PC-9 (cell line): ENCODE measurements at regions not wholly inside any gene's neighbourhood (a gene's known extent, or its start where the extent isn't known, plus 50 kb on each side); places are given as distances from the start of the nearest gene placed in this dataset.

ENCODE experiments used
- BruUV-seq: library from RNA; stranded (reverse); fragments of 400-500 nt; replicated peaks from 2 replicates; lab custom pipeline; 2021; lab: Mats Ljungman, UMichigan
- CTCF ChIA-PET: fragments of 300-600 bp; sonication (Branson Sonifier 250); formaldehyde crosslinking; loops from one replicate; lab custom pipeline; 2022; ENCODE audit warnings: antibody characterized with exemption; lab: Charles Lee
- POLR2A ChIA-PET: fragments of 300-600 bp; sonication (Branson Sonifier 250); formaldehyde crosslinking; loops from one replicate; lab custom pipeline; 2022; ENCODE audit warnings: antibody characterized with exemption; ENCODE audit not compliant: unreplicated experiment; lab: Charles Lee
- DNase-seq, 2 experiments: peaks; one replicate each; pipeline versions ENCODE4 v3.0.0 to v3.0.0-alpha.2; 2015 to 2022; ENCODE audit warnings: mixed read lengths in 1 of 2
- H2AFZ ChIP-seq: fragments of 200-600 bp; sonication (generic); 2 replicates; pipeline ENCODE4 v1.8.1; 2017; ENCODE audit warnings: antibody characterized with exemption
- H3F3A ChIP-seq: fragments of 200-600 bp; sonication (generic); 2 replicates; pipeline ENCODE4 v1.8.1; 2017; ENCODE audit warnings: antibody characterized with exemption, mild to moderate bottlenecking, low read depth; ENCODE audit not compliant: insufficient read depth
- H3K27ac ChIP-seq: fragments of 200-600 bp; sonication (generic); 2 replicates; pipeline ENCODE4 v1.6.1; 2016; ENCODE audit warnings: mixed run types
- H3K27me3 ChIP-seq: fragments of 200-600 bp; sonication (generic); 2 replicates; pipeline ENCODE4 v1.6.1; 2016; ENCODE audit warnings: low read depth, mixed run types; ENCODE audit not compliant: insufficient read depth
- H3K36me3 ChIP-seq: fragments of 200-600 bp; sonication (generic); 2 replicates; pipeline ENCODE4 v1.6.1; 2016; ENCODE audit warnings: low read depth, mixed run types
- H3K4me1 ChIP-seq: fragments of 200-600 bp; sonication (generic); replicated peaks from 2 replicates; pipeline ENCODE4 v1.6.1; 2016; ENCODE audit warnings: mixed run types; ENCODE audit not compliant: insufficient read depth
- H3K4me2 ChIP-seq: fragments of 200-600 bp; sonication (generic); 2 replicates; pipeline ENCODE4 v1.6.1; 2017; ENCODE audit warnings: mixed run types
- H3K4me3 ChIP-seq: fragments of 200-600 bp; sonication (generic); 2 replicates; pipeline ENCODE4 v1.6.1; 2016; ENCODE audit warnings: mixed run types
- H3K79me2 ChIP-seq: fragments of 200-600 bp; sonication (generic); 2 replicates; pipeline ENCODE4 v1.6.1; 2017; ENCODE audit warnings: low read depth, mixed run types
- H3K9me2 ChIP-seq: fragments of 200-600 bp; sonication (generic); 2 replicates; pipeline ENCODE4 v1.8.1; 2017; ENCODE audit warnings: mild to moderate bottlenecking; ENCODE audit not compliant: insufficient read depth
- H3K9me3 ChIP-seq: fragments of 200-600 bp; sonication (generic); 2 replicates; pipeline ENCODE4 v1.8.1; 2016; ENCODE audit warnings: low read depth; ENCODE audit not compliant: insufficient read depth
- H4K20me1 ChIP-seq: fragments of 200-600 bp; sonication (generic); 2 replicates; pipeline ENCODE4 v1.8.1; 2017; ENCODE audit not compliant: insufficient read depth
- EZH2 ChIP-seq: fragments of 200-600 bp; sonication (generic); IDR thresholded peaks from 2 replicates; pipeline ENCODE4 v1.8.0; 2017; ENCODE audit warnings: antibody characterized with exemption, low read depth
- intact Hi-C: fragments of 100-400 bp; cut with micrococcal nuclease; formaldehyde crosslinking; loops from one replicate; pipeline ENCODE4 v1.10.0; 2022; ENCODE audit not compliant: unreplicated experiment
- TF ChIP-seq, protein P1 (sequence below): fragments of 200-600 bp; sonication (generic); conservative IDR thresholded peaks from 2 replicates; pipeline ENCODE4 v1.6.1; 2017; ENCODE audit warnings: mixed run types, antibody characterized with exemption, mild to moderate bottlenecking, moderate library complexity

DNA sequence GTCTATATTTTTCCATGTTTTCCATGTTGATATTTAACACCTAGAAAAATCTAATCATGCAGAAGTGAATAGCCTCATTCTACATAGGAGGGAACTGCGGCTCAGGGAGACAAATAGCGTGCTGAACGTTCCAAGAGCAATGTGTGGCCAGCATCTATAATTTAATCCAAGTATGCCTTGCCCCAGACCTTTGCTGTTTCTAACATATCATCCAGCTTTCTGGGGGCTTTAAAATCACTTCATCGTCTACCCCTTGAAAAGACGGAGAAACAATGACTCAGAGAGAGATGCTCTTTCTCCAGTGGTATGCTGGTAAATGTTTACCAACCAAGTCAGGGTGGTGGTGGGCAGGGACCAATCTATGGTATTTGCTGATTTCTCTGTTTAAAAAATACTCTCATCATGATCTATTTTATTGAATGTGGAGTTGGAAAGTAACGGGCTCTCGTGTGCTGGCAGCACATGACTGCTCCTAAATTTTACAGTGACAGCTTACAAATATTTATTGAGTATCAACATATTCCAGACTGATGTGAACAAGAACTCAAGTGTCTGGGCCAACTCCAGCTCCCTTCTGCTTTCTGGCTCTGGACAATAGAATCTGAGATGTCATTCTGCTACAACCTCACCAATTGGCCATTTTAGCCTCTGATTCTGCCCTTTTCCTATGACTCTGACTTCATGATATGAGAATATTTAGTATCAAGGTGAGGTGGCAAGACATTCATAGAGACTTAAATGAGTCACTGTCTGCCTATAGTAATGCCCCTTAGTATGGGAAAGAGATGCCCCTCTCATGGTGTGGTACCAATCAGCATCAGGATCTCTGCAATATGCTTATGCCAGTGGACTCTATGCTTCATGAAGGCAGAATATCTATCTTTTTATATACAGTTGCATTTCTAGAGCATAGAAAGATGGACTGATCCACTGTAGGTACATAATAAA lies 407.4 kb upstream of the TNC start:
- no peaks in the 10 kb centered on the region for H3K36me3 ChIP-seq
- TF ChIP-seq, protein P1, sequence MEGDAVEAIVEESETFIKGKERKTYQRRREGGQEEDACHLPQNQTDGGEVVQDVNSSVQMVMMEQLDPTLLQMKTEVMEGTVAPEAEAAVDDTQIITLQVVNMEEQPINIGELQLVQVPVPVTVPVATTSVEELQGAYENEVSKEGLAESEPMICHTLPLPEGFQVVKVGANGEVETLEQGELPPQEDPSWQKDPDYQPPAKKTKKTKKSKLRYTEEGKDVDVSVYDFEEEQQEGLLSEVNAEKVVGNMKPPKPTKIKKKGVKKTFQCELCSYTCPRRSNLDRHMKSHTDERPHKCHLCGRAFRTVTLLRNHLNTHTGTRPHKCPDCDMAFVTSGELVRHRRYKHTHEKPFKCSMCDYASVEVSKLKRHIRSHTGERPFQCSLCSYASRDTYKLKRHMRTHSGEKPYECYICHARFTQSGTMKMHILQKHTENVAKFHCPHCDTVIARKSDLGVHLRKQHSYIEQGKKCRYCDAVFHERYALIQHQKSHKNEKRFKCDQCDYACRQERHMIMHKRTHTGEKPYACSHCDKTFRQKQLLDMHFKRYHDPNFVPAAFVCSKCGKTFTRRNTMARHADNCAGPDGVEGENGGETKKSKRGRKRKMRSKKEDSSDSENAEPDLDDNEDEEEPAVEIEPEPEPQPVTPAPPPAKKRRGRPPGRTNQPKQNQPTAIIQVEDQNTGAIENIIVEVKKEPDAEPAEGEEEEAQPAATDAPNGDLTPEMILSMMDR = no peak
- no peak for TF ChIP-seq EZH2
- H2AFZ ChIP-seq = no peak overlapping the region
- CTCF ChIA-PET = no interaction called here
- no peaks in the 10 kb centered on the region for H3K9me3 ChIP-seq
- DNase-seq = no peak
- H3K4me2 ChIP-seq = no peak overlapping the region
- no peaks in the 10 kb centered on the region for H3K4me1 ChIP-seq
- H3K9me2 ChIP-seq = no peaks in the 10 kb centered on the region
- H3K27me3 ChIP-seq = no peaks in the 10 kb centered on the region
- no peaks in the 10 kb centered on the region for H4K20me1 ChIP-seq
- H3K27ac ChIP-seq = no peak overlapping the region
- no peaks in the 10 kb centered on the region for H3K79me2 ChIP-seq
- no peaks in the 10 kb centered on the region for H3F3A ChIP-seq
- intact Hi-C loops = loop anchor here (2.0 to 10.0 kb wide), 3 partner anchors 511 to 1121 kb away; no protein-coding TSS in a partner anchor
- BruUV-seq = no TSS peak
- POLR2A ChIA-PET = interaction anchor here (0.7 kb wide), 1 partner anchor 937 kb away, joined by 5 read pairs; no protein-coding TSS in a partner anchor
- no peak overlapping the region for H3K4me3 ChIP-seq

DNA sequence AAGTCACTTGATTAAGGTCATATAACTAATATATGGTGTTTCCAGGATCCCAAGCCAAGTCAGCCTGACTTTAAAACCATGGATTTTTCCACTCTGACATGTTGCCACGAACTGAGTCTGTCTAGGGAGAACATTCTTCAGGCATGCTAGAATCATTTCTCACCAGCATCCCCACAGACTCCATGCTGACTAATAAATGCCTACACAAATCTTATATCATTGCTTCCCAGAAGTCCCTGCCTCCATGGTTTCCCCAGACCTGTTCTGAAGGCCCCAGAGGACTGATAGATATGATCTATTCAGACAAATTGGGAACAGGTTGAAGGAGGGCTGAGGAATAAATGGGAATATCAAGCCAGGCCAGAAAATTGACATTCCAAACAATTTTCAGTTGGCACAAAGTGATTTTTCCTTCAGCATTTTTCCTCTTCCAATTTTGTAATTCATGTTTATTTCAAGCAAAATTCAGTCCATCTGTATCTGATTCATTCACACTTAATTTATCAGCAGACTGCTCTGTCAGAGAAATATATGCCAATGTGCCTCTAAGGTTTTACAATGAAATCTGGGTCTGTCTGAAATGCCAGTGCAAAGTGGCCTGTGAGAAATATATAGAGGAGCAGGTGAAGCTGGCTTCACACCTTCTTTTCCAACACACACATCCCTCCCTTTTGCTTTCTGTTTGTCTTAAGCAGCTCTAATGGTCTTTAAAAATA lies 413.6 kb upstream of the TNC start:
- POLR2A ChIA-PET = no interaction called here
- Histone ChIP-seq H3K4me3 (no peak overlapping the region), H3K9me3 (no peaks in the 10 kb centered on the region), H3K27ac (no peak overlapping the region), H3K4me1 (no peaks in the 10 kb centered on the region), H3K27me3 (no peaks in the 10 kb centered on the region), H3K36me3 (no peaks in the 10 kb centered on the region), H3K4me2 (no peak overlapping the region), H3F3A (no peaks in the 10 kb centered on the region), H3K9me2 (no peaks in the 10 kb centered on the region), H3K79me2 (no peaks in the 10 kb centered on the region), H4K20me1 (no peaks in the 10 kb centered on the region), H2AFZ (no peak overlapping the region)
- BruUV-seq = no TSS peak
- DNase-seq = no peak
- intact Hi-C loops = no loop called here
- CTCF ChIA-PET = no interaction called here
- no peak for TF ChIP-seq EZH2

DNA sequence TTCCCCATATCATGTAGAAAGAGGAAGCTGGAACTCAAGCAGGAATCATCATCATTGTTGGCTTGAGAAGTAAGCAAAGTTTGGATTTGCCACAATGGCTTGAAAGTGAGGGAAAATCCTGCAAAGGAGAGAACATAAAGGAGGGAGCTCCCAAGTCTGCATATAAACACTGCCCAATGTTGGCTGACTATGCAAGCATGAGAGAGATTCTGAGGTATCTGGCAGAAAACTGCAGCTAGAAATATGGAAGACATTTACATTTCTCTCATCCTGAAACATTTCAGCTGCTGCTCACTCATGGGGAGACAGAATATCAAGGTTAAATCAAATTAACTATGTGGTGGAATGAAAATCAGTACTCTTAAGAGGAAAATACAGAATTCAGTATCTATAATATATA lies 415.6 kb upstream of the TNC start:
- no TSS peak for BruUV-seq
- Histone ChIP-seq H3K9me3 (no peaks in the 10 kb centered on the region), H3K9me2 (no peaks in the 10 kb centered on the region), H2AFZ (no peak overlapping the region), H3K4me3 (no peak overlapping the region), H3K36me3 (no peaks in the 10 kb centered on the region), H3K27ac (no peak overlapping the region), H3F3A (no peaks in the 10 kb centered on the region), H4K20me1 (no peaks in the 10 kb centered on the region), H3K79me2 (no peaks in the 10 kb centered on the region), H3K4me1 (no peaks in the 10 kb centered on the region), H3K27me3 (no peaks in the 10 kb centered on the region), H3K4me2 (no peak overlapping the region)
- no peak for DNase-seq
- CTCF ChIA-PET = no interaction called here
- POLR2A ChIA-PET = interaction anchor here (0.6 kb wide), 1 partner anchor 274 kb away, joined by 8 read pairs; no protein-coding TSS in a partner anchor
- intact Hi-C loops = no loop called here
- TF ChIP-seq, protein P1 = no peak
- TF ChIP-seq EZH2 = no peak
